ENCODE measurements at regions not wholly inside any gene's neighbourhood (a gene's known extent, or its start where the extent isn't known, plus 50 kb on each side); places are given as distances from the start of the nearest gene placed in this dataset.

GRCh38 chr2:52572469-52572894 lies 1195.1 kb upstream of the CHAC2 start:
- Histone ChIP-seq H2AFZ (ENCODE audit: control insufficient read depth, low read depth, low read length) (no peak overlapping the region), H3K9ac (ENCODE audit: control insufficient read depth, insufficient read depth, low read length) (no peak overlapping the region), H4K20me1 (ENCODE audit: control insufficient read depth, insufficient read depth) (no peaks in the 10 kb centered on the region), H3K27ac (ENCODE audit: control insufficient read depth, insufficient read depth) (no peak overlapping the region), H3K36me3 (ENCODE audit: control insufficient read depth in 2 of 2, insufficient read depth in 2 of 2, low read length in 1 of 2) (no peaks in the 10 kb centered on the region), H3K79me2 (ENCODE audit: control insufficient read depth, insufficient read depth, low read length) (no peaks in the 10 kb centered on the region), H3K4me1 (ENCODE audit: control insufficient read depth, insufficient read depth, low read length) (no peaks in the 10 kb centered on the region), H3K9me3 (replicated peaks; ENCODE audit: control insufficient read depth, insufficient read depth, low read length) (no peaks in the 10 kb centered on the region; the same call in 2 of the 3 replicates), H3K4me2 (ENCODE audit: control insufficient read depth, insufficient read depth) (no peak overlapping the region), H3K4me3 (no peak overlapping the region), H3K27me3 (replicated peaks in 1 of 2; ENCODE audit: control insufficient read depth in 2 of 2, insufficient read depth in 2 of 2, low read length in 1 of 2) (no peaks in the 10 kb centered on the region)
- in situ Hi-C loops (cut with MboI) (no loop called here), intact Hi-C loops (cut with micrococcal nuclease; ENCODE audit: unreplicated experiment) (no loop called here)
- SMC1A ChIA-PET (ENCODE audit: uncharacterized antibody, unreplicated experiment), result no interaction called here
- RAD21 ChIA-PET (ENCODE audit: unreplicated experiment), result no interaction called here
- POLR2A ChIA-PET, result no interaction called here
- DNase-seq (ENCODE audit: low read depth, low spot score) (no peak), FAIRE-seq (no peak), ATAC-seq (no peak)
- no TSS peak for BruUV-seq (replicated peaks)
- WGBS (ENCODE audit: insufficient coverage, insufficient replicate concordance, low lambda C conversion rate, missing lambda C conversion rate), result 87% methylated on average over 28 of the region's 41 CpGs
- CTCF ChIA-PET, result no interaction called here
- TF ChIP-seq RCOR1 (conservative IDR thresholded peaks at IDR 0.05; ENCODE audit: low read depth, low read length) (no peak), SREBF1 (IDR thresholded peaks at IDR 0.05; ENCODE audit: low read length) (no peak), NR2C1 (IDR thresholded peaks at IDR 0.05) (no peak), RELB (IDR thresholded peaks at IDR 0.05; ENCODE audit: low read depth) (no peak), TCF3 (IDR thresholded peaks at IDR 0.05; ENCODE audit: borderline replicate concordance, insufficient read depth, low read depth, low read length) (no peak), IKZF1 (conservative IDR thresholded peaks at IDR 0.05) (no peak), CBX3 (IDR thresholded peaks at IDR 0.05; ENCODE audit: borderline replicate concordance, low read depth) (no peak), TAF1 (IDR thresholded peaks at IDR 0.05; ENCODE audit: borderline replicate concordance, low read depth, low read length) (no peak), SUZ12 (IDR thresholded peaks at IDR 0.05; ENCODE audit: unreplicated experiment) (no peak), IRF5 (IDR thresholded peaks at IDR 0.05; ENCODE audit: borderline replicate concordance) (no peak)
- TF ChIP-seq, protein P1, sequence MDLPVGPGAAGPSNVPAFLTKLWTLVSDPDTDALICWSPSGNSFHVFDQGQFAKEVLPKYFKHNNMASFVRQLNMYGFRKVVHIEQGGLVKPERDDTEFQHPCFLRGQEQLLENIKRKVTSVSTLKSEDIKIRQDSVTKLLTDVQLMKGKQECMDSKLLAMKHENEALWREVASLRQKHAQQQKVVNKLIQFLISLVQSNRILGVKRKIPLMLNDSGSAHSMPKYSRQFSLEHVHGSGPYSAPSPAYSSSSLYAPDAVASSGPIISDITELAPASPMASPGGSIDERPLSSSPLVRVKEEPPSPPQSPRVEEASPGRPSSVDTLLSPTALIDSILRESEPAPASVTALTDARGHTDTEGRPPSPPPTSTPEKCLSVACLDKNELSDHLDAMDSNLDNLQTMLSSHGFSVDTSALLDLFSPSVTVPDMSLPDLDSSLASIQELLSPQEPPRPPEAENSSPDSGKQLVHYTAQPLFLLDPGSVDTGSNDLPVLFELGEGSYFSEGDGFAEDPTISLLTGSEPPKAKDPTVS (IDR thresholded peaks at IDR 0.05; ENCODE audit: low read depth, low read length), result no peak
- TF ChIP-seq, protein P2, sequence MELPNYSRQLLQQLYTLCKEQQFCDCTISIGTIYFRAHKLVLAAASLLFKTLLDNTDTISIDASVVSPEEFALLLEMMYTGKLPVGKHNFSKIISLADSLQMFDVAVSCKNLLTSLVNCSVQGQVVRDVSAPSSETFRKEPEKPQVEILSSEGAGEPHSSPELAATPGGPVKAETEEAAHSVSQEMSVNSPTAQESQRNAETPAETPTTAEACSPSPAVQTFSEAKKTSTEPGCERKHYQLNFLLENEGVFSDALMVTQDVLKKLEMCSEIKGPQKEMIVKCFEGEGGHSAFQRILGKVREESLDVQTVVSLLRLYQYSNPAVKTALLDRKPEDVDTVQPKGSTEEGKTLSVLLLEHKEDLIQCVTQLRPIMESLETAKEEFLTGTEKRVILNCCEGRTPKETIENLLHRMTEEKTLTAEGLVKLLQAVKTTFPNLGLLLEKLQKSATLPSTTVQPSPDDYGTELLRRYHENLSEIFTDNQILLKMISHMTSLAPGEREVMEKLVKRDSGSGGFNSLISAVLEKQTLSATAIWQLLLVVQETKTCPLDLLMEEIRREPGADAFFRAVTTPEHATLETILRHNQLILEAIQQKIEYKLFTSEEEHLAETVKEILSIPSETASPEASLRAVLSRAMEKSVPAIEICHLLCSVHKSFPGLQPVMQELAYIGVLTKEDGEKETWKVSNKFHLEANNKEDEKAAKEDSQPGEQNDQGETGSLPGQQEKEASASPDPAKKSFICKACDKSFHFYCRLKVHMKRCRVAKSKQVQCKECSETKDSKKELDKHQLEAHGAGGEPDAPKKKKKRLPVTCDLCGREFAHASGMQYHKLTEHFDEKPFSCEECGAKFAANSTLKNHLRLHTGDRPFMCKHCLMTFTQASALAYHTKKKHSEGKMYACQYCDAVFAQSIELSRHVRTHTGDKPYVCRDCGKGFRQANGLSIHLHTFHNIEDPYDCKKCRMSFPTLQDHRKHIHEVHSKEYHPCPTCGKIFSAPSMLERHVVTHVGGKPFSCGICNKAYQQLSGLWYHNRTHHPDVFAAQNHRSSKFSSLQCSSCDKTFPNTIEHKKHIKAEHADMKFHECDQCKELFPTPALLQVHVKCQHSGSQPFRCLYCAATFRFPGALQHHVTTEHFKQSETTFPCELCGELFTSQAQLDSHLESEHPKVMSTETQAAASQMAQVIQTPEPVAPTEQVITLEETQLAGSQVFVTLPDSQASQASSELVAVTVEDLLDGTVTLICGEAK (IDR thresholded peaks at IDR 0.05; ENCODE audit: borderline replicate concordance), result no peak
- TF ChIP-seq, protein P3, sequence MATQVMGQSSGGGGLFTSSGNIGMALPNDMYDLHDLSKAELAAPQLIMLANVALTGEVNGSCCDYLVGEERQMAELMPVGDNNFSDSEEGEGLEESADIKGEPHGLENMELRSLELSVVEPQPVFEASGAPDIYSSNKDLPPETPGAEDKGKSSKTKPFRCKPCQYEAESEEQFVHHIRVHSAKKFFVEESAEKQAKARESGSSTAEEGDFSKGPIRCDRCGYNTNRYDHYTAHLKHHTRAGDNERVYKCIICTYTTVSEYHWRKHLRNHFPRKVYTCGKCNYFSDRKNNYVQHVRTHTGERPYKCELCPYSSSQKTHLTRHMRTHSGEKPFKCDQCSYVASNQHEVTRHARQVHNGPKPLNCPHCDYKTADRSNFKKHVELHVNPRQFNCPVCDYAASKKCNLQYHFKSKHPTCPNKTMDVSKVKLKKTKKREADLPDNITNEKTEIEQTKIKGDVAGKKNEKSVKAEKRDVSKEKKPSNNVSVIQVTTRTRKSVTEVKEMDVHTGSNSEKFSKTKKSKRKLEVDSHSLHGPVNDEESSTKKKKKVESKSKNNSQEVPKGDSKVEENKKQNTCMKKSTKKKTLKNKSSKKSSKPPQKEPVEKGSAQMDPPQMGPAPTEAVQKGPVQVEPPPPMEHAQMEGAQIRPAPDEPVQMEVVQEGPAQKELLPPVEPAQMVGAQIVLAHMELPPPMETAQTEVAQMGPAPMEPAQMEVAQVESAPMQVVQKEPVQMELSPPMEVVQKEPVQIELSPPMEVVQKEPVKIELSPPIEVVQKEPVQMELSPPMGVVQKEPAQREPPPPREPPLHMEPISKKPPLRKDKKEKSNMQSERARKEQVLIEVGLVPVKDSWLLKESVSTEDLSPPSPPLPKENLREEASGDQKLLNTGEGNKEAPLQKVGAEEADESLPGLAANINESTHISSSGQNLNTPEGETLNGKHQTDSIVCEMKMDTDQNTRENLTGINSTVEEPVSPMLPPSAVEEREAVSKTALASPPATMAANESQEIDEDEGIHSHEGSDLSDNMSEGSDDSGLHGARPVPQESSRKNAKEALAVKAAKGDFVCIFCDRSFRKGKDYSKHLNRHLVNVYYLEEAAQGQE (IDR thresholded peaks at IDR 0.05; ENCODE audit: low read depth, low read length), result no peak
